B cell (primary cell): ENCODE measurements at regions not wholly inside any gene's neighbourhood (a gene's known extent, or its start where the extent isn't known, plus 50 kb on each side); places are given as distances from the start of the nearest gene placed in this dataset.

Experiments
- ATAC-seq: fragments of 200-7000 bp; cut with Tn5 transposase; one replicate; pipeline ENCODE4 v1.10.0; 2021; ENCODE audit warnings: low read depth, mild to moderate bottlenecking, moderate number of reproducible peaks, moderate library complexity
- CTCF ChIA-PET: fragments of 350-600 bp; sonication (Branson Sonifier 250); formaldehyde crosslinking; loops from one replicate; lab custom pipeline; 2021; ENCODE audit warnings: antibody characterized with exemption, inconsistent platforms; lab: Charles Lee
- POLR2A ChIA-PET: fragments of 350-600 bp; sonication (Branson Sonifier 250); formaldehyde crosslinking; loops from one replicate; lab custom pipeline; 2021; ENCODE audit warnings: antibody characterized with exemption; lab: Charles Lee
- DNase-seq: peaks from one replicate; pipeline ENCODE4 v3.0.0; 2013
- H2AFZ ChIP-seq: 2 replicates; pipeline ENCODE4 v1.6.1; 2012; ENCODE audit warnings: mild to moderate bottlenecking, low read depth, low read length; ENCODE audit not compliant: insufficient read depth, poor library complexity, severe bottlenecking
- H3K27ac ChIP-seq, 2 donors: 1 replicate in 1 of 2; 2 replicates in 1 of 2; pipeline ENCODE4 v1.5.1; 2012 to 2013; ENCODE audit warnings: low read length in 2 of 2, mild to moderate bottlenecking in 2 of 2, moderate library complexity in 1 of 2
- H3K27me3 ChIP-seq, 4 experiments: fragments of 200-600 bp in 1 of 4; sonication (generic) in 1 of 4; replicated peaks in 1 of 4; 1 replicate in 2 of 4; 2 replicates in 2 of 4; pipeline versions ENCODE4 v1.6.1 to v1.7.0; 2013 to 2016; ENCODE audit warnings: low read length in 3 of 4, mild to moderate bottlenecking in 2 of 4, mixed read lengths in 1 of 4, moderate library complexity in 1 of 4; ENCODE audit not compliant: insufficient read depth in 4 of 4, control insufficient read depth in 3 of 4; ENCODE audit errors: control extremely low read depth in 1 of 4
- H3K36me3 ChIP-seq, 2 experiments: replicated peaks in 1 of 2; 1 replicate in 1 of 2; 2 replicates in 1 of 2; pipeline versions ENCODE4 v1.6.1 to v1.7.1; 2013; ENCODE audit warnings: low read length in 1 of 2; ENCODE audit not compliant: insufficient read depth in 2 of 2, control insufficient read depth in 1 of 2; ENCODE audit errors: control extremely low read depth in 1 of 2, extremely low read depth in 1 of 2
- H3K4me1 ChIP-seq, 2 donors: fragments of 200-600 bp in 1 of 2; sonication (generic) in 1 of 2; 1 replicate in 1 of 2; 2 replicates in 1 of 2; pipeline versions ENCODE4 v1.5.1 to v1.6.1; 2013 to 2017; ENCODE audit warnings: low read length in 2 of 2; ENCODE audit not compliant: control insufficient read depth in 2 of 2, insufficient read depth in 2 of 2
- H3K4me2 ChIP-seq: replicated peaks from 2 replicates; pipeline ENCODE3; 2012; ENCODE audit warnings: mild to moderate bottlenecking, low read depth, low read length; ENCODE audit not compliant: poor library complexity, severe bottlenecking
- H3K4me3 ChIP-seq, 5 experiments: fragments of 200-600 bp in 1 of 5; sonication (generic) in 1 of 5; 1 replicate in 3 of 5; 2 replicates in 2 of 5; pipeline versions ENCODE4 v1.5.1 to v1.7.0; 2011 to 2016; ENCODE audit warnings: low read length in 4 of 5, mild to moderate bottlenecking in 4 of 5, low read depth in 2 of 5, control low read depth in 1 of 5, moderate library complexity in 1 of 5; ENCODE audit not compliant: insufficient read depth in 1 of 5; ENCODE audit errors: control extremely low read depth in 1 of 5, extremely low read depth in 1 of 5
- H3K79me2 ChIP-seq: fragments of 200-600 bp; sonication (generic); one replicate; pipeline ENCODE4 v1.6.0; 2016; ENCODE audit warnings: low read length; ENCODE audit not compliant: control insufficient read depth, insufficient read depth
- H3K9ac ChIP-seq: fragments of 200-600 bp; sonication (generic); 2 replicates; pipeline ENCODE4 v1.6.1; 2017; ENCODE audit warnings: mild to moderate bottlenecking, low read length, moderate library complexity
- H3K9me3 ChIP-seq, 3 donors: one replicate each; pipeline versions ENCODE4 v1.6.1 to v1.7.1; 2013; ENCODE audit warnings: low read length in 2 of 3; ENCODE audit not compliant: control insufficient read depth in 2 of 3, insufficient read depth in 1 of 3; ENCODE audit errors: control extremely low read depth in 1 of 3
- H4K20me1 ChIP-seq: 2 replicates; pipeline ENCODE4 v1.6.0; 2012; ENCODE audit warnings: mild to moderate bottlenecking, low read length; ENCODE audit not compliant: insufficient read depth, control insufficient read depth, poor library complexity, severe bottlenecking
- H3K27ac Mint-ChIP-seq: one replicate; pipeline ENCODE4 v1.8.0; 2021; ENCODE audit warnings: mixed read lengths
- H3K27me3 Mint-ChIP-seq: one replicate; pipeline ENCODE4 v1.8.0; 2021; ENCODE audit warnings: mixed read lengths
- H3K4me1 Mint-ChIP-seq: one replicate; pipeline ENCODE4 v1.8.0; 2021; ENCODE audit warnings: mixed read lengths
- H3K4me3 Mint-ChIP-seq: one replicate; pipeline ENCODE4 v1.8.0; 2021; ENCODE audit warnings: mixed read lengths
- H3K9me3 Mint-ChIP-seq: one replicate; pipeline ENCODE4 v1.8.0; 2022; ENCODE audit warnings: mixed read lengths; ENCODE audit not compliant: insufficient read depth
- EZH2 ChIP-seq: IDR thresholded peaks from 2 replicates; pipeline ENCODE4 v1.6.1; 2012; ENCODE audit warnings: borderline replicate concordance, low read depth, mild to moderate bottlenecking, moderate library complexity, low read length; ENCODE audit not compliant: insufficient read depth, poor library complexity, severe bottlenecking
- WGBS: methylation state at CpG from one replicate; pipeline ENCODE4 v1.1.5; 2013; ENCODE audit warnings: missing lambda C conversion rate; ENCODE audit not compliant: insufficient coverage; 5-methylcytosine and 5-hydroxymethylcytosine counted together
- intact Hi-C: fragments of 100-400 bp; cut with micrococcal nuclease; formaldehyde crosslinking; loops from one replicate; pipeline ENCODE4 v1.10.0; 2022
- TF ChIP-seq, protein P1 (sequence below): fragments of 200-600 bp; IDR thresholded peaks from one replicate; pipeline ENCODE4 v1.8.0; 2022; ENCODE audit warnings: antibody characterized with exemption, mild to moderate bottlenecking

DNA sequence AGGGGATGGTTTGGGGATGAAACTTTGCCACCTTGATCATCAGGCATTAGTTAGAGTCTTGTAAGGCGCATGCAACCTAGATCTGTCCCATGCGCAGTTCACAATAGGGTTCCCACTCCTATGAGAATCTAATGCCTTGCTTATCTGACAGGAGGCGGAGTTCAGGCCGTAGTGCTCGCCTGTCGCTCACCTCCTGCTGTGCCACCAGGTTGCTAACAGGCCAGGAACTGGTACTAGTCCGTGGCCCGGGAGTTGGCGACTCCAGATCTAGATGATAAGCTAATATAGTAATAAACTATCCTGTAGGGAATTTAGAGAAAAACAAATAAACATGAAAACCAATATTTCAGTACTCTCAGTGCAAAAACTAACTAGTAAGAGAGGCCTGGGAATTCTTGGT lies 155.4 kb upstream of the ANO5 start:
- no peak overlapping the region for H3K4me3 Mint-ChIP-seq
- 87% methylated on average over 6 of the region's 9 CpGs for WGBS
- TF ChIP-seq, protein P1, sequence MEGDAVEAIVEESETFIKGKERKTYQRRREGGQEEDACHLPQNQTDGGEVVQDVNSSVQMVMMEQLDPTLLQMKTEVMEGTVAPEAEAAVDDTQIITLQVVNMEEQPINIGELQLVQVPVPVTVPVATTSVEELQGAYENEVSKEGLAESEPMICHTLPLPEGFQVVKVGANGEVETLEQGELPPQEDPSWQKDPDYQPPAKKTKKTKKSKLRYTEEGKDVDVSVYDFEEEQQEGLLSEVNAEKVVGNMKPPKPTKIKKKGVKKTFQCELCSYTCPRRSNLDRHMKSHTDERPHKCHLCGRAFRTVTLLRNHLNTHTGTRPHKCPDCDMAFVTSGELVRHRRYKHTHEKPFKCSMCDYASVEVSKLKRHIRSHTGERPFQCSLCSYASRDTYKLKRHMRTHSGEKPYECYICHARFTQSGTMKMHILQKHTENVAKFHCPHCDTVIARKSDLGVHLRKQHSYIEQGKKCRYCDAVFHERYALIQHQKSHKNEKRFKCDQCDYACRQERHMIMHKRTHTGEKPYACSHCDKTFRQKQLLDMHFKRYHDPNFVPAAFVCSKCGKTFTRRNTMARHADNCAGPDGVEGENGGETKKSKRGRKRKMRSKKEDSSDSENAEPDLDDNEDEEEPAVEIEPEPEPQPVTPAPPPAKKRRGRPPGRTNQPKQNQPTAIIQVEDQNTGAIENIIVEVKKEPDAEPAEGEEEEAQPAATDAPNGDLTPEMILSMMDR, result no peak
- TF ChIP-seq EZH2, result no peak
- H3K4me2 ChIP-seq, result no peak overlapping the region
- no peaks in the 10 kb centered on the region for H3K9me3 ChIP-seq
- no peaks in the 10 kb centered on the region for H3K36me3 ChIP-seq
- CTCF ChIA-PET, result no interaction called here
- no peak overlapping the region for H3K4me3 ChIP-seq
- peaks cover 2% of the 10 kb centered on the region for H3K9me3 Mint-ChIP-seq
- H3K79me2 ChIP-seq, result no peaks in the 10 kb centered on the region
- POLR2A ChIA-PET, result no interaction called here
- no peaks in the 10 kb centered on the region for H3K27me3 Mint-ChIP-seq
- no peak overlapping the region for H3K27ac Mint-ChIP-seq
- no peaks in the 10 kb centered on the region for H3K4me1 ChIP-seq
- H3K27me3 ChIP-seq, result no peaks in the 10 kb centered on the region
- no peak overlapping the region for H3K9ac ChIP-seq
- no peak overlapping the region for H2AFZ ChIP-seq
- H3K4me1 Mint-ChIP-seq, result no peaks in the 10 kb centered on the region
- intact Hi-C loops, result no loop called here
- DNase-seq, result no peak
- ATAC-seq, result no peak
- no peak overlapping the region for H3K27ac ChIP-seq
- no peaks in the 10 kb centered on the region for H4K20me1 ChIP-seq

DNA sequence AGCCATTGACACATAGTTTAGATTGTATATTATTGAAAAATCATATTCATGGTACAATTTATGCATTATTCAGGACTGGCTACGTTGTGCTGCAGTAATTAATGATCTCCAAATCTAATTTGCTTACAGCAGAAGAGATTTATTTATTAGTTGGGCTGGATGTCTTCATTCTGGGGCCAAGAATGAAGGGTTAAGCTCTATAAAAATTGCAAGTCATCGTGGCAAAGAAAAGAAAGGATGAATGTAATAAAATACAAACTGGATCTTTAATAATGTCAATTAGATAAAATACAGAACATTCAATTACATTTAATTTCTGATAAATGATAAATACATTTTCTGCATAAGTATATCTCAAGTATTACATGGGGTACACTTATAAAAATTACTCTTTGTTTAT lies 151.8 kb upstream of the ANO5 start:
- H3K27me3 Mint-ChIP-seq, result no peaks in the 10 kb centered on the region
- no peaks in the 10 kb centered on the region for H3K79me2 ChIP-seq
- H4K20me1 ChIP-seq, result no peaks in the 10 kb centered on the region
- H3K27me3 ChIP-seq, result no peaks in the 10 kb centered on the region
- H3K4me3 ChIP-seq, result no peak overlapping the region
- H3K4me3 Mint-ChIP-seq, result no peak overlapping the region
- H3K27ac Mint-ChIP-seq, result no peak overlapping the region
- H3K4me1 Mint-ChIP-seq, result no peaks in the 10 kb centered on the region
- POLR2A ChIA-PET, result no interaction called here
- no peak overlapping the region for H3K9ac ChIP-seq
- no CpG with 5 or more reads among the region's 2 CpGs for WGBS
- no peak for TF ChIP-seq EZH2
- TF ChIP-seq, protein P1, result no peak
- no peaks in the 10 kb centered on the region for H3K9me3 Mint-ChIP-seq
- no peak overlapping the region for H3K4me2 ChIP-seq
- no peak overlapping the region for H2AFZ ChIP-seq
- H3K27ac ChIP-seq, result no peak overlapping the region
- H3K4me1 ChIP-seq, result no peaks in the 10 kb centered on the region
- no peaks in the 10 kb centered on the region for H3K36me3 ChIP-seq
- CTCF ChIA-PET, result no interaction called here
- intact Hi-C loops, result no loop called here
- DNase-seq, result no peak
- no peaks in the 10 kb centered on the region for H3K9me3 ChIP-seq
- ATAC-seq, result no peak
